SJCRH30 (cell line): ENCODE measurements at regions not wholly inside any gene's neighbourhood (a gene's known extent, or its start where the extent isn't known, plus 50 kb on each side); places are given as distances from the start of the nearest gene placed in this dataset.
"Not testable (repeated sequence)": the region's sequence is repeated elsewhere in the genome, so short reads cannot be mapped to it uniquely, and the experiment has no call there.

Source experiments
- DNase-seq, 2 experiments: peaks; one replicate each; pipeline ENCODE4 v3.0.0-alpha.2; 2015 to 2020
- H3K27ac ChIP-seq: fragments of 250-450 bp; sonication (Bioruptor Pico); 2 replicates; pipeline ENCODE4 v1.5.1; 2020; ENCODE audit warnings: mild to moderate bottlenecking, moderate library complexity
- H3K27me3 ChIP-seq: fragments of 250-450 bp; sonication (Bioruptor Pico); 2 replicates; pipeline ENCODE4 v1.5.1; 2020; ENCODE audit warnings: mild to moderate bottlenecking, moderate library complexity
- H3K36me3 ChIP-seq: fragments of 250-450 bp; sonication (Bioruptor Pico); 2 replicates; pipeline ENCODE4 v1.5.1; 2020; ENCODE audit warnings: mild to moderate bottlenecking, moderate library complexity
- H3K4me1 ChIP-seq: fragments of 250-450 bp; sonication (Bioruptor Pico); 2 replicates; pipeline ENCODE4 v1.5.1; 2020; ENCODE audit warnings: mild to moderate bottlenecking, moderate library complexity
- H3K4me3 ChIP-seq: fragments of 250-450 bp; sonication (Bioruptor Pico); 2 replicates; pipeline ENCODE4 v1.5.1; 2020; ENCODE audit warnings: mild to moderate bottlenecking, moderate library complexity
- H3K9me3 ChIP-seq: fragments of 250-450 bp; sonication (Bioruptor Pico); replicated peaks from 2 replicates; pipeline ENCODE4 v1.5.1; 2020; ENCODE audit warnings: mild to moderate bottlenecking, moderate library complexity

GRCh38 chr1:147348592-147348991, 106.1 kb downstream of the CHD1L start:
- H3K9me3 ChIP-seq, H3K4me1 ChIP-seq, H3K27ac ChIP-seq, H3K36me3 ChIP-seq, DNase-seq, H3K4me3 ChIP-seq, H3K27me3 ChIP-seq: not testable (repeated sequence)

DNA sequence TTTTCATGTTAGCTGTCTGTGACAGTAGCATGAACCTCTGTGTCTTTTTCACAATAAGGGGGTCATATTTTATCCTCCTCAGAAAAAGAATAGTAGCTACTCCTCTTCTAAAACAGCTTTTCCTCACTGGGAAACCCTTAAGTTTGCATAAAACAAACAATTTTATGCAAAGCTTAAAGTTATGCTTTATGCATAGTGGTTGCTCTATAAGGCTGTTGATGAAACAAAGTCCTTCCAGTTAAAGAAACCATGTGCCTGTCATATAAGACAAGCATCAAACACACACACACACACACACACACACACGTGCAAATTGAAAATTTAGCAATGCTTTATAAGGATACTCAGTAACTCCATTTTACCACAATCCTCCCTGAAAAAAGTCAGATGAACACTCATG, 107.0 kb downstream of the CHD1L start:
- Histone ChIP-seq H3K4me3 (no peak overlapping the region), H3K27ac (no peak overlapping the region), H3K27me3 (no peaks in the 10 kb centered on the region), H3K9me3 (no peaks in the 10 kb centered on the region), H3K4me1 (no peaks in the 10 kb centered on the region), H3K36me3 (no peaks in the 10 kb centered on the region)
- DNase-seq: no peak

DNA sequence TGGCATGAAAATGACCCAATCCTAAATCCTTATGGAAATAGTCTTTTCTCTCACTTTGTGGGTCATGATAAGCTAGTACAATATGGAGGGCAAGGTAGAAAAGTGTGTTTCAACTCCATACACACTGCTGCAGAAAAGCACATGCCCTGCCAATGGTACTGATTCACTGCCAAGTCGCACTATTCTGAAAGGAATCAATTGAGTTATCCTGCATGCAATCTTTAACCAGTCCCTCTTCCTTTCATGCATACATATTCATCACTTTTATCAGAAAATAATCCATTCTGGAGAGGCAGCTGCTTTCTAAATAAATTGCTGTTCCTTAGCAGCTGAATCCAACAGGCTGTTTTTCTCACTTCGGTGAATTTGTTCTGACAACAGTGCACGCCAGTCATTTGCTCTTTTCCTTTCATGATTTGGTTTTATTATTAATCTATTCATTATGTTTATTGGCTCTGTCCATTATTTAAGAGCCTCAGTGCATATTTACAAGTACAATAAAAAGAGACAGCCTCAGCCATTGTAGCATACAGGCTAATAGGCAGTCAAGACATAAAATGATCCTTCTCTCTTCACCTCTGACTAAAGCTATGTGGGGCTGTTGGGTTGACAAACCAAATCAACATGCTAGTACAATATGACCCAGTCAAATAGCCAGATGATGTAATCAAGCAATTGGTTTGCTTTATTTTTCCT, 108.8 kb downstream of the CHD1L start:
- Histone ChIP-seq H3K27me3 (no peaks in the 10 kb centered on the region), H3K27ac (no peak overlapping the region), H3K4me1 (no peaks in the 10 kb centered on the region), H3K9me3 (no peaks in the 10 kb centered on the region), H3K36me3 (no peaks in the 10 kb centered on the region), H3K4me3 (no peak overlapping the region)
- DNase-seq: no peak

- H3K36me3 ChIP-seq: no peaks in the 10 kb centered on the region
- no peak overlapping the region for H3K27ac ChIP-seq
- no peak for DNase-seq
- no peaks in the 10 kb centered on the region for H3K9me3 ChIP-seq
- no peak overlapping the region for H3K4me3 ChIP-seq
- H3K27me3 ChIP-seq: no peaks in the 10 kb centered on the region
- no peaks in the 10 kb centered on the region for H3K4me1 ChIP-seq
Observed at GRCh38 chr1:147377263-147378246, 135.1 kb downstream of the CHD1L start.

GRCh38 chr1:147379889-147380288, 137.4 kb downstream of the CHD1L start:
- no peaks in the 10 kb centered on the region for H3K36me3 ChIP-seq
- H3K9me3 ChIP-seq: no peaks in the 10 kb centered on the region
- H3K27ac ChIP-seq: no peak overlapping the region
- H3K4me3 ChIP-seq: no peak overlapping the region
- no peaks in the 10 kb centered on the region for H3K4me1 ChIP-seq
- H3K27me3 ChIP-seq: no peaks in the 10 kb centered on the region
- no peak for DNase-seq

DNA sequence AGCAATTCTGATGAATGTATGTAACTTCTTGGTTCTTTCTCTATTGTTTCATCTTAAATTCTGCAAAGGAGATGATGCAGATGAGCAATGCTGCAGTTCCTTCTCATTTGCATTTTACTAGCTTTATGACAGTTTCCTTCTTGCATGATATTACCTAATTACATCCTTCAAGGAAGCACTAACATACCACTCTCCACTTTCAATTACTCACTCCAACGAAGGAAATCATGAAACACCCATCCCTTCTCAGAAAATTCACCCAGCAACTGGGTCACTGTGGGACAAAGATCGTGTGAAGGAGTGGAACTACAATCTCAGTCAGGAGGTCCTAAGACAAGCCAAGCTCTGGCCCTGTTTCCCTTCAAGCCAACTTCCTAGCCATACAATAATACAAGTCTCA, 142.3 kb downstream of the CHD1L start:
- Histone ChIP-seq H3K9me3 (no peaks in the 10 kb centered on the region), H3K27ac (no peak overlapping the region), H3K4me1 (no peaks in the 10 kb centered on the region), H3K36me3 (no peaks in the 10 kb centered on the region), H3K4me3 (no peak overlapping the region), H3K27me3 (no peaks in the 10 kb centered on the region)
- DNase-seq: no peak

GRCh38 chr1:147388969-147389368, 146.5 kb downstream of the CHD1L start:
- no peaks in the 10 kb centered on the region for H3K4me1 ChIP-seq
- no peaks in the 10 kb centered on the region for H3K9me3 ChIP-seq
- DNase-seq: no peak
- no peaks in the 10 kb centered on the region for H3K36me3 ChIP-seq
- H3K4me3 ChIP-seq: no peak overlapping the region
- no peaks in the 10 kb centered on the region for H3K27me3 ChIP-seq
- no peak overlapping the region for H3K27ac ChIP-seq

DNA sequence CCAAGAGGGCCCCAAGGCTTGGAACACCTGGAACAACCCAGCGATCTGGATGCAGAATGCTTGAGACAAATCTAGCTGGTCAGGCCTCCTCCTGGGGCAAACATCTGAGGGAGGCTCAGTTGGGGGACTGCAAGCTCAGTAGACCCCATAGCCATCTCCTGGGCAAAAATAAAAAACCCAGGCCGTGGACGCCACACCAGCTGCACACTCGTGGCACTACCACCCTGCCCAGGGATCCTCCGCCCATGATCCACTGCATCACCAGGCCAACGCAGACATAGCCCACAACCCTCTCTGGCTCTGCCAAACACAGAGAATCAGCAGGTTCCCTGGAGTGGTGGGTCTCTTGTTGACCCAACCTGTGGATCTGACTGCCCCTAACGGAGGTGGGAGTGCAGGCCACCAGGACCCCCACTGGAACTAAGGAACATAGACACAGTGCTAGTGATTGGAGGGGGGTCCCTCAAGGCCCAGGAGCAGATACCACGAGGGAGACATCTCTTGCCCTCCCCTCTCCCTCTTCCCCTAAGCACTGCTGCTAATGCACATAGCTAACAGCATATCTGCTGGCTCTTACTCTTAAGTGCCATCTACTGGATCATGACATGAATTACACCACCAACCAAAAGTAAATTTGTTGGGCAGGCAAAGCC, 147.2 kb downstream of the CHD1L start:
- H3K27ac ChIP-seq: no peak overlapping the region
- no peaks in the 10 kb centered on the region for H3K36me3 ChIP-seq
- no peaks in the 10 kb centered on the region for H3K27me3 ChIP-seq
- peak; percentile 9 to 62 for DNase-seq
- H3K4me3 ChIP-seq: no peak overlapping the region
- H3K4me1 ChIP-seq: no peaks in the 10 kb centered on the region
- no peaks in the 10 kb centered on the region for H3K9me3 ChIP-seq

- Histone ChIP-seq H3K9me3 (no peaks in the 10 kb centered on the region), H3K36me3 (no peaks in the 10 kb centered on the region), H3K27me3 (no peaks in the 10 kb centered on the region), H3K4me1 (no peaks in the 10 kb centered on the region), H3K27ac (no peak overlapping the region), H3K4me3 (no peak overlapping the region)
- DNase-seq: no peak
Observed at GRCh38 chr1:147390185-147390542, 147.7 kb downstream of the CHD1L start.

GRCh38 chr1:147391114-147391513, 148.6 kb downstream of the CHD1L start:
- no peak for DNase-seq
- Histone ChIP-seq H3K4me1 (no peaks in the 10 kb centered on the region), H3K9me3 (no peaks in the 10 kb centered on the region), H3K27me3 (no peaks in the 10 kb centered on the region), H3K4me3 (no peak overlapping the region), H3K27ac (no peak overlapping the region), H3K36me3 (no peaks in the 10 kb centered on the region)

- H3K36me3 ChIP-seq, H3K4me3 ChIP-seq, DNase-seq, H3K9me3 ChIP-seq, H3K4me1 ChIP-seq, H3K27ac ChIP-seq, H3K27me3 ChIP-seq: not testable (repeated sequence)
Observed at GRCh38 chr1:147402326-147403045, 138.8 kb upstream of the BCL9 start.

- not testable (repeated sequence) for H3K27me3 ChIP-seq, H3K27ac ChIP-seq, DNase-seq, H3K36me3 ChIP-seq, H3K4me1 ChIP-seq, H3K4me3 ChIP-seq, H3K9me3 ChIP-seq
Observed at GRCh38 chr1:147404344-147404743, 137.0 kb upstream of the BCL9 start.

GRCh38 chr1:147409886-147410285, 131.4 kb upstream of the BCL9 start:
- DNase-seq: no peak
- no peaks in the 10 kb centered on the region for H3K4me1 ChIP-seq
- no peak overlapping the region for H3K4me3 ChIP-seq
- no peaks in the 10 kb centered on the region for H3K27me3 ChIP-seq
- no peak overlapping the region for H3K27ac ChIP-seq
- H3K36me3 ChIP-seq: no peaks in the 10 kb centered on the region
- H3K9me3 ChIP-seq: no peaks in the 10 kb centered on the region

DNA sequence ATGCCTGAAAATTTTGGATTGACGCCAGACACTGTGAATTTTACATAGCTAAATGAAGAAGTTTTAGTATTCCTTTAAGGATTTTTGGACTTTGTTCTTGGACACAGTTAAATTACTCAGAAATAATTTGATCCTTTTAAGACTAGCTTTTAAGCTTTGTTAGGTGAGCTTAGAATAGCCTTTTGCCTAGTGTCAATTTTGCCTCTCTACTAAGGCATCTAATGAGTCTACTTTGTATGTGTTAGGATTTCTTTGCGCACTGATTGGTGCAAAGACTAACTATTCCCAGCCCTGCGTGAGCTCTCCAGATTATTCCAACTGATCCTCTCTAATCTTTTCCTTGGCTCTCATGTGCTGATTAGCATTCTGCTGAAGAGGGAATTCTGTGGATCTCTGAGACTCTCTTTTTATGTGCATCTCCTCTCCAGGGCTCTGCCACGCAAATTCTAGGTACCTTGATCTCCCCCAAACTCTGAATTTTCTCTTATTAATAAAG, 128.1 kb upstream of the BCL9 start:
- no peaks in the 10 kb centered on the region for H3K4me1 ChIP-seq
- no peaks in the 10 kb centered on the region for H3K36me3 ChIP-seq
- no peaks in the 10 kb centered on the region for H3K9me3 ChIP-seq
- no peak overlapping the region for H3K4me3 ChIP-seq
- no peaks in the 10 kb centered on the region for H3K27me3 ChIP-seq
- H3K27ac ChIP-seq: no peak overlapping the region
- DNase-seq: no peak
